HEK293T (cell line): ENCODE measurements at regions not wholly inside any gene's neighbourhood (a gene's known extent, or its start where the extent isn't known, plus 50 kb on each side); places are given as distances from the start of the nearest gene placed in this dataset.

Experiments used
- CTCF ChIA-PET: fragments of 350-600 bp; formaldehyde crosslinking; extraction: SDS; loops from one replicate; lab custom pipeline; 2021; ENCODE audit warnings: antibody characterized with exemption, inconsistent platforms; lab: Yijun Ruan, JAX
- POLR2A ChIA-PET: fragments of 350-600 bp; formaldehyde crosslinking; extraction: SDS; loops from one replicate; lab custom pipeline; 2020; ENCODE audit warnings: antibody characterized with exemption, inconsistent platforms; lab: Yijun Ruan, JAX
- DNase-seq: peaks from one replicate; pipeline ENCODE4 v3.0.0; 2012; ENCODE audit warnings: mixed read lengths; ENCODE audit errors: extremely low spot score
- ARNT ChIP-seq: fragments of 450-650 bp; IDR thresholded peaks from 2 replicates; pipeline ENCODE4 v1.6.1; 2017; ENCODE audit warnings: mild to moderate bottlenecking
- BHLHE40 ChIP-seq: fragments of 450-650 bp; IDR thresholded peaks from 2 replicates; pipeline ENCODE4 v1.6.1; 2016; ENCODE audit warnings: mild to moderate bottlenecking, moderate library complexity, borderline replicate concordance
- CTBP1 ChIP-seq: fragments of 450-650 bp; IDR thresholded peaks from 2 replicates; pipeline ENCODE4 v1.6.1; 2016; ENCODE audit warnings: borderline replicate concordance
- ELF4 ChIP-seq: fragments of 450-650 bp; IDR thresholded peaks from 2 replicates; pipeline ENCODE4 v1.6.1; 2017; ENCODE audit warnings: antibody characterized with exemption
- FOXA1 ChIP-seq: fragments of 450-650 bp; IDR thresholded peaks from 2 replicates; pipeline ENCODE4 v1.6.1; 2016; ENCODE audit warnings: mild to moderate bottlenecking
- FOXK2 ChIP-seq: fragments of 450-650 bp; IDR thresholded peaks from 2 replicates; pipeline ENCODE4 v1.6.1; 2016; ENCODE audit warnings: mild to moderate bottlenecking
- FOXM1 ChIP-seq: fragments of 450-650 bp; IDR thresholded peaks from 2 replicates; pipeline ENCODE4 v1.6.1; 2017; ENCODE audit warnings: mild to moderate bottlenecking, borderline replicate concordance
- HDGF ChIP-seq: fragments of 450-650 bp; IDR thresholded peaks from 2 replicates; pipeline ENCODE4 v1.6.1; 2017; ENCODE audit warnings: antibody characterized with exemption, borderline replicate concordance
- L3MBTL2 ChIP-seq: fragments of 450-650 bp; conservative IDR thresholded peaks from 2 replicates; pipeline ENCODE4 v1.6.1; 2016; ENCODE audit warnings: mild to moderate bottlenecking
- LEF1 ChIP-seq: fragments of 450-650 bp; IDR thresholded peaks from 2 replicates; pipeline ENCODE4 v1.6.1; 2017; ENCODE audit warnings: mild to moderate bottlenecking, borderline replicate concordance
- NFRKB ChIP-seq: fragments of 450-650 bp; IDR thresholded peaks from 2 replicates; pipeline ENCODE4 v1.6.1; 2016; ENCODE audit warnings: mild to moderate bottlenecking, moderate library complexity
- PKNOX1 ChIP-seq: fragments of 450-650 bp; IDR thresholded peaks from 2 replicates; pipeline ENCODE4 v1.6.1; 2016
- SP1 ChIP-seq: fragments of 450-650 bp; IDR thresholded peaks from 2 replicates; pipeline ENCODE4 v1.6.1; 2017
- SUZ12 ChIP-seq: fragments of 450-650 bp; IDR thresholded peaks from 2 replicates; pipeline ENCODE4 v1.6.1; 2016; ENCODE audit warnings: mild to moderate bottlenecking
- TARDBP ChIP-seq: fragments of 450-650 bp; IDR thresholded peaks from 2 replicates; pipeline ENCODE4 v1.6.1; 2016
- ZNF384 ChIP-seq: fragments of 450-650 bp; IDR thresholded peaks from 2 replicates; pipeline ENCODE4 v1.6.1; 2016

- ChIA-PET CTCF (no interaction called here), POLR2A (no interaction called here)
- TF ChIP-seq PKNOX1 (no peak), ELF4 (no peak), SUZ12 (no peak), BHLHE40 (no peak), HDGF (no peak), L3MBTL2 (no peak), FOXM1 (no peak), LEF1 (no peak), FOXK2 (no peak)
- no peak for DNase-seq
Measured at GRCh38 chr13:106129273-106129672, 406.2 kb downstream of the EFNB2 start.

GRCh38 chr13:106122234-106122633 lies 413.2 kb downstream of the EFNB2 start:
- no peak for DNase-seq
- CTCF ChIA-PET, result no interaction called here
- TF ChIP-seq L3MBTL2 (no peak), FOXM1 (no peak), SUZ12 (no peak), CTBP1 (no peak), FOXK2 (no peak), FOXA1 (no peak), ARNT (no peak), TARDBP (no peak), ELF4 (no peak), SP1 (no peak), PKNOX1 (no peak), BHLHE40 (no peak), LEF1 (no peak), HDGF (no peak), NFRKB (no peak), ZNF384 (no peak)
- POLR2A ChIA-PET, result no interaction called here

- no peak for DNase-seq
- TF ChIP-seq FOXM1 (no peak), CTBP1 (no peak), NFRKB (no peak), L3MBTL2 (no peak), FOXK2 (no peak), FOXA1 (no peak), PKNOX1 (no peak)
- ChIA-PET CTCF (no interaction called here), POLR2A (no interaction called here)
Measured at GRCh38 chr13:106121173-106121754, 414.2 kb downstream of the EFNB2 start.

- ChIA-PET CTCF (no interaction called here), POLR2A (no interaction called here)
- DNase-seq, result no peak
- TF ChIP-seq TARDBP (no peak), FOXM1 (no peak), FOXK2 (no peak), FOXA1 (no peak), PKNOX1 (no peak), ARNT (no peak), SP1 (no peak), SUZ12 (no peak), L3MBTL2 (no peak), LEF1 (no peak)
Measured at GRCh38 chr13:106118996-106119395, 416.5 kb downstream of the EFNB2 start.

- no peak for DNase-seq
- POLR2A ChIA-PET, result no interaction called here
Measured at GRCh38 chr13:106118050-106118449, 417.4 kb downstream of the EFNB2 start.

GRCh38 chr13:106117640-106118039 lies 417.8 kb downstream of the EFNB2 start:
- DNase-seq, result no peak
- POLR2A ChIA-PET, result no interaction called here
- no peak for TF ChIP-seq TARDBP
- TF ChIP-seq ZNF384, result no peak
- TF ChIP-seq HDGF, result no peak
- TF ChIP-seq L3MBTL2, result no peak
- no peak for TF ChIP-seq SUZ12
- no peak for TF ChIP-seq FOXM1
- TF ChIP-seq FOXK2, result no peak
- TF ChIP-seq ELF4, result no peak
- TF ChIP-seq CTBP1, result no peak
- no peak for TF ChIP-seq BHLHE40
- TF ChIP-seq LEF1, result no peak
- no peak for TF ChIP-seq FOXA1
- no peak for TF ChIP-seq NFRKB
- no peak for TF ChIP-seq SP1
- TF ChIP-seq ARNT, result no peak
- CTCF ChIA-PET, result no interaction called here

More at GRCh38 chr13:106118050-106118449, 417.4 kb downstream of the EFNB2 start:
- TF ChIP-seq SP1 (no peak), HDGF (no peak), BHLHE40 (no peak), ARNT (no peak), FOXA1 (no peak)
- CTCF ChIA-PET, result no interaction called here
